KMS-11 (cell line): ENCODE measurements at regions not wholly inside any gene's neighbourhood (a gene's known extent, or its start where the extent isn't known, plus 50 kb on each side); places are given as distances from the start of the nearest gene placed in this dataset.

Experiments
- H2AFZ ChIP-seq: fragments of 200-600 bp; sonication (generic); 2 replicates; pipeline ENCODE4 v1.6.1; 2016; ENCODE audit warnings: antibody characterized with exemption, mixed run types, low read depth
- H3K27ac ChIP-seq: fragments of 200-600 bp; sonication (generic); 2 replicates; pipeline ENCODE4 v1.6.1; 2016; ENCODE audit warnings: mild to moderate bottlenecking, mixed run types
- H3K27me3 ChIP-seq: fragments of 200-600 bp; sonication (generic); 2 replicates; pipeline ENCODE4 v1.6.1; 2017; ENCODE audit warnings: mild to moderate bottlenecking, low read depth, mixed run types, moderate library complexity; ENCODE audit not compliant: insufficient read depth
- H3K36me3 ChIP-seq: fragments of 200-600 bp; sonication (generic); 2 replicates; pipeline ENCODE4 v1.6.1; 2017; ENCODE audit warnings: mild to moderate bottlenecking, mixed run types; ENCODE audit not compliant: insufficient read depth
- H3K4me1 ChIP-seq: fragments of 200-600 bp; sonication (generic); 2 replicates; pipeline ENCODE4 v1.6.1; 2016; ENCODE audit warnings: mild to moderate bottlenecking, low read depth, mixed run types; ENCODE audit not compliant: poor library complexity, severe bottlenecking
- H3K4me2 ChIP-seq: fragments of 200-600 bp; sonication (generic); 2 replicates; pipeline ENCODE4 v1.7.0; 2016; ENCODE audit warnings: mild to moderate bottlenecking, mixed run types
- H3K4me3 ChIP-seq: fragments of 200-600 bp; sonication (generic); IDR thresholded peaks from 2 replicates; pipeline ENCODE4 v1.6.1; 2017; ENCODE audit warnings: low read depth, low read length, mixed read lengths; ENCODE audit not compliant: insufficient read depth
- H3K79me2 ChIP-seq: fragments of 200-600 bp; sonication (generic); 2 replicates; pipeline ENCODE4 v1.6.1; 2016; ENCODE audit warnings: low read depth, mixed run types; ENCODE audit not compliant: insufficient read depth
- H3K9ac ChIP-seq: fragments of 200-600 bp; sonication (generic); 2 replicates; pipeline ENCODE4 v1.6.1; 2016; ENCODE audit warnings: mild to moderate bottlenecking, mixed run types
- H4K20me1 ChIP-seq: fragments of 200-600 bp; sonication (generic); 2 replicates; pipeline ENCODE4 v1.6.1; 2016; ENCODE audit warnings: mild to moderate bottlenecking, mixed run types; ENCODE audit not compliant: insufficient read depth
- CTCF ChIP-seq: fragments of 200-600 bp; sonication (generic); conservative IDR thresholded peaks from 2 replicates; pipeline ENCODE4 v1.6.1; 2017; ENCODE audit warnings: low read depth, mild to moderate bottlenecking, antibody characterized with exemption, low read length, moderate library complexity, mixed read lengths

- Histone ChIP-seq H3K27ac (no peak overlapping the region), H3K79me2 (no peaks in the 10 kb centered on the region), H3K9ac (no peak overlapping the region), H3K36me3 (no peaks in the 10 kb centered on the region), H2AFZ (no peak overlapping the region), H3K27me3 (no peaks in the 10 kb centered on the region), H3K4me1 (no peaks in the 10 kb centered on the region), H3K4me3 (no peak overlapping the region), H3K4me2 (no peak overlapping the region), H4K20me1 (no peaks in the 10 kb centered on the region)
- no peak for TF ChIP-seq CTCF
Measured at GRCh38 chr3:193977622-193978021, 158.3 kb upstream of the HES1 start.

- H3K9ac ChIP-seq = no peak overlapping the region
- H3K4me1 ChIP-seq = no peaks in the 10 kb centered on the region
- H3K4me3 ChIP-seq = no peak overlapping the region
- no peak overlapping the region for H3K4me2 ChIP-seq
- no peak overlapping the region for H2AFZ ChIP-seq
- H3K79me2 ChIP-seq = no peaks in the 10 kb centered on the region
- no peaks in the 10 kb centered on the region for H3K36me3 ChIP-seq
- H3K27ac ChIP-seq = no peak overlapping the region
- no peak for TF ChIP-seq CTCF
- H3K27me3 ChIP-seq = no peaks in the 10 kb centered on the region
- no peaks in the 10 kb centered on the region for H4K20me1 ChIP-seq
Measured at GRCh38 chr3:193978030-193978429, 157.9 kb upstream of the HES1 start.

GRCh38 chr3:193978486-193978885, 157.5 kb upstream of the HES1 start:
- H3K27me3 ChIP-seq = no peaks in the 10 kb centered on the region
- H3K4me2 ChIP-seq = no peak overlapping the region
- H3K27ac ChIP-seq = no peak overlapping the region
- H3K9ac ChIP-seq = no peak overlapping the region
- TF ChIP-seq CTCF = no peak
- no peaks in the 10 kb centered on the region for H3K36me3 ChIP-seq
- H2AFZ ChIP-seq = no peak overlapping the region
- H3K79me2 ChIP-seq = no peaks in the 10 kb centered on the region
- no peaks in the 10 kb centered on the region for H4K20me1 ChIP-seq
- H3K4me3 ChIP-seq = no peak overlapping the region
- H3K4me1 ChIP-seq = no peaks in the 10 kb centered on the region

GRCh38 chr3:193980326-193980725, 155.6 kb upstream of the HES1 start:
- H4K20me1 ChIP-seq = no peaks in the 10 kb centered on the region
- H3K27me3 ChIP-seq = no peaks in the 10 kb centered on the region
- no peaks in the 10 kb centered on the region for H3K36me3 ChIP-seq
- no peak overlapping the region for H3K27ac ChIP-seq
- no peaks in the 10 kb centered on the region for H3K79me2 ChIP-seq
- no peak overlapping the region for H2AFZ ChIP-seq
- H3K4me3 ChIP-seq = no peak overlapping the region
- no peak overlapping the region for H3K9ac ChIP-seq
- no peak overlapping the region for H3K4me2 ChIP-seq
- no peak for TF ChIP-seq CTCF
- no peaks in the 10 kb centered on the region for H3K4me1 ChIP-seq

- Histone ChIP-seq H2AFZ (no peak overlapping the region), H3K9ac (no peak overlapping the region), H4K20me1 (no peaks in the 10 kb centered on the region), H3K36me3 (no peaks in the 10 kb centered on the region), H3K79me2 (no peaks in the 10 kb centered on the region), H3K27me3 (no peaks in the 10 kb centered on the region), H3K27ac (no peak overlapping the region), H3K4me1 (no peaks in the 10 kb centered on the region), H3K4me2 (no peak overlapping the region), H3K4me3 (no peak overlapping the region)
- TF ChIP-seq CTCF = no peak
Measured at GRCh38 chr3:193980905-193981304, 155.0 kb upstream of the HES1 start.
